CD4-positive, alpha-beta memory T cell (primary cell): ENCODE measurements at regions not wholly inside any gene's neighbourhood (a gene's known extent, or its start where the extent isn't known, plus 50 kb on each side); places are given as distances from the start of the nearest gene placed in this dataset.

Experiments
- CTCF ChIA-PET: fragments of 350-600 bp; sonication (Branson Sonifier 250); formaldehyde crosslinking; loops from one replicate; lab custom pipeline; 2021; ENCODE audit warnings: inconsistent platforms; ENCODE audit not compliant: partially characterized antibody; lab: Charles Lee
- POLR2A ChIA-PET: fragments of 350-600 bp; sonication (Branson Sonifier 250); formaldehyde crosslinking; loops from one replicate; lab custom pipeline; 2021; ENCODE audit not compliant: partially characterized antibody; lab: Charles Lee
- DNase-seq, 5 donors: peaks; one replicate each; pipeline versions ENCODE4 v3.0.0 to v3.0.0-alpha.2; 2020 to 2022; ENCODE audit warnings: mixed read lengths in 1 of 5
- H3K27ac ChIP-seq: one replicate; pipeline ENCODE4 v1.7.0; 2013; ENCODE audit warnings: low read depth, low read length
- H3K27me3 ChIP-seq: 2 replicates; pipeline ENCODE4 v1.7.0; 2013; ENCODE audit warnings: mild to moderate bottlenecking, low read length, moderate library complexity; ENCODE audit not compliant: insufficient read depth
- H3K36me3 ChIP-seq: 2 replicates; pipeline ENCODE4 v1.7.0; 2013; ENCODE audit warnings: mild to moderate bottlenecking, low read length, moderate library complexity; ENCODE audit not compliant: insufficient read depth
- H3K4me1 ChIP-seq: 2 replicates; pipeline ENCODE4 v1.7.0; 2013; ENCODE audit warnings: mild to moderate bottlenecking, low read length, moderate library complexity; ENCODE audit not compliant: insufficient read depth
- H3K4me3 ChIP-seq, 2 donors: one replicate each; pipeline ENCODE4 v1.7.0; 2013; ENCODE audit warnings: low read length in 2 of 2, mild to moderate bottlenecking in 1 of 2
- H3K9me3 ChIP-seq, 2 donors: one replicate each; pipeline ENCODE4 v1.7.0; 2013; ENCODE audit warnings: low read length in 2 of 2, control low read depth in 1 of 2; ENCODE audit not compliant: control insufficient read depth in 1 of 2
- H3K27ac Mint-ChIP-seq, 7 donors: one replicate each; pipeline ENCODE4 v1.8.0; 2020 to 2021; ENCODE audit warnings: mixed read lengths in 7 of 7, mild to moderate bottlenecking in 6 of 7, inconsistent platforms in 3 of 7, moderate library complexity in 3 of 7
- H3K27me3 Mint-ChIP-seq, 2 donors: one replicate each; pipeline ENCODE4 v1.8.0; 2020 to 2021; ENCODE audit warnings: mixed read lengths in 2 of 2
- H3K36me3 Mint-ChIP-seq, 2 donors: one replicate each; pipeline ENCODE4 v1.8.0; 2020 to 2021; ENCODE audit warnings: mixed read lengths in 2 of 2, inconsistent platforms in 1 of 2, mild to moderate bottlenecking in 1 of 2
- H3K4me1 Mint-ChIP-seq, 4 donors: one replicate each; pipeline ENCODE4 v1.8.0; 2020 to 2021; ENCODE audit warnings: mixed read lengths in 4 of 4, mild to moderate bottlenecking in 1 of 4
- H3K4me3 Mint-ChIP-seq, 8 donors: one replicate each; pipeline ENCODE4 v1.8.0; 2020 to 2021; ENCODE audit warnings: mixed read lengths in 8 of 8, mild to moderate bottlenecking in 7 of 8, moderate library complexity in 6 of 8, inconsistent platforms in 3 of 8
- H3K9me3 Mint-ChIP-seq, 8 donors: one replicate each; pipeline ENCODE4 v1.8.0; 2020 to 2021; ENCODE audit warnings: mixed read lengths in 8 of 8, mild to moderate bottlenecking in 5 of 8, inconsistent platforms in 3 of 8, moderate library complexity in 1 of 8
- intact Hi-C: fragments of 100-400 bp; cut with micrococcal nuclease; formaldehyde crosslinking; loops from one replicate; pipeline ENCODE4 v1.15.1; 2023

DNA sequence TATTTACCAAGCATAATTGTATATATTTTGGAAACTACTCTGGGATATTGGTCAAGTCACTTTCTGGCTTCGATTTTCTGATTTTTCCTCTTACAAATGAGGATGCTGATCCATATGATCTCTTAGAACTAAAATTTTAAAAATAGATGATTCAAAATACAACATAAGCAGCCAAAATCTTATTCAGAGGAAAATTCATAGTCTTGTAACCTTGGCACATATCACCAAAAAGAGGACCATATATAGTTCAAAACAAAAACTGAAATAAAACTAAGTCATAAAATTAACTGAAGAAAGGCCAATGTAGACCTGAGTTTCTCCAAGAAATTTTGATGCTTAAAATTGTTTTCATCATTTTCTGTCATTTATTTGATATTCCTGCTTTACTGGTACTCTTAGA, 768.3 kb downstream of the SORCS3 start:
- Histone ChIP-seq H3K27me3 (no peaks in the 10 kb centered on the region), H3K27ac (no peak overlapping the region), H3K9me3 (no peaks in the 10 kb centered on the region), H3K4me3 (no peak overlapping the region), H3K4me1 (no peaks in the 10 kb centered on the region), H3K36me3 (no peaks in the 10 kb centered on the region)
- Mint-ChIP-seq H3K27me3 (no peaks in the 10 kb centered on the region), H3K36me3 (no peaks in the 10 kb centered on the region), H3K4me1 (no peaks in the 10 kb centered on the region), H3K4me3 (no peak overlapping the region), H3K27ac (no peak overlapping the region), H3K9me3 (peaks cover 0 to 11% (median 4%) of the 10 kb centered on the region in 8 donors)
- POLR2A ChIA-PET: no interaction called here
- intact Hi-C loops: no loop called here
- DNase-seq: no peak
- CTCF ChIA-PET: no interaction called here

- H3K4me1 ChIP-seq: no peaks in the 10 kb centered on the region
- Mint-ChIP-seq H3K27ac (no peak overlapping the region), H3K4me3 (no peak overlapping the region), H3K36me3 (no peaks in the 10 kb centered on the region), H3K27me3 (no peaks in the 10 kb centered on the region), H3K9me3 (peaks cover 0 to 13% (median 6%) of the 10 kb centered on the region in 8 donors), H3K4me1 (no peaks in the 10 kb centered on the region)
- ChIA-PET CTCF (no interaction called here), POLR2A (no interaction called here)
- no peaks in the 10 kb centered on the region for H3K36me3 ChIP-seq
- no peak overlapping the region for H3K27ac ChIP-seq
- no peaks in the 10 kb centered on the region for H3K27me3 ChIP-seq
- H3K9me3 ChIP-seq: no peaks in the 10 kb centered on the region
- DNase-seq: no peak
- H3K4me3 ChIP-seq: no peak overlapping the region
- intact Hi-C loops: no loop called here
Measured at GRCh38 chr10:105406488-105406887, 765.4 kb downstream of the SORCS3 start.

DNA sequence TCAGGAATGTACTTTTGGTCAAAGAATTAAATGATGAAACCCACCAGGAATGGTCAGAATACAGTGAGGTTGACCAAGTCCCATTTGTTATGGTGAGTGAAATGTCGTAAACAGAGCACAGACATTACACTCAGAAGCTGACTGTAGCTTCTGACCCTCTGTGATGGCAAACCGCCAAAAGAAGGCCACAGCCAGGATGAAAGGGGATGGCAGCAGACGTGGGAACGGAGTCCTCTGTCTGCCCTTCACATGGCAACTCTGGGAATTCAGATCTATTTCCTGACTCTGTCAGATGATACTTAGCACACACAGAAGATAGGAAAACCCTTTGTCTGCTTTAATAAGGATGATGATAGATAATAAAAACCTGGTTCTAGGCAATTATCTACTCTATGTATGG, 757.1 kb downstream of the SORCS3 start:
- no peak overlapping the region for H3K4me3 Mint-ChIP-seq
- CTCF ChIA-PET: no interaction called here

GRCh38 chr10:105391670-105392351, 750.7 kb downstream of the SORCS3 start:
- CTCF ChIA-PET: no interaction called here
- intact Hi-C loops: no loop called here
- no peaks in the 10 kb centered on the region for H3K27me3 Mint-ChIP-seq

More for the DNA sequence above, 757.1 kb downstream of the SORCS3 start:
- POLR2A ChIA-PET: no interaction called here
- H3K36me3 ChIP-seq: no peaks in the 10 kb centered on the region
- Mint-ChIP-seq H3K9me3 (peaks cover 0 to 20% (median 7%) of the 10 kb centered on the region in 8 donors), H3K27ac (no peak overlapping the region), H3K27me3 (no peaks in the 10 kb centered on the region), H3K36me3 (no peaks in the 10 kb centered on the region), H3K4me1 (no peaks in the 10 kb centered on the region)
- H3K4me3 ChIP-seq: no peak overlapping the region
- no peak overlapping the region for H3K27ac ChIP-seq
- no peaks in the 10 kb centered on the region for H3K4me1 ChIP-seq
- no peaks in the 10 kb centered on the region for H3K9me3 ChIP-seq
- no peak for DNase-seq
- H3K27me3 ChIP-seq: no peaks in the 10 kb centered on the region
- intact Hi-C loops: no loop called here

DNA sequence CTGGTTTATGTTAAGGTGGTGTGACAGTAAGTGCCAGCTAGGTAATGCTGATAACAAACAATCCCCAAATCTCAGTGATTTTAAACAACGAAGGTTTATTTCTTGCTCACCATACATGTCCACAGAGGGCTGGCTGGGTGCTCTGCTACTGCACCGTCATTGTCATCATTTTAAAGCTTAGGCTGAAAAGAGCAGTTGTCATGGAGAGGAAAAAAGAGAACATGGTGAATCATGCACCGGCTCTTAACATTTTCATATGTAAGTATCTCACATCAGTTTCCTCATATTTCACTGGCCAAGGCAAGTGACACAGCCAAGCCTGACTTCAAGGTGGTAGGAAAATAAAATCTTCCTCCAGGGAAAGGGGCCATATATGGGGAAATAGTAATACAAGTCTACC, 746.9 kb downstream of the SORCS3 start:
- no peak overlapping the region for H3K27ac Mint-ChIP-seq
- H3K9me3 Mint-ChIP-seq: peaks cover 0 to 11% (median 3%) of the 10 kb centered on the region in 8 donors
- H3K4me1 Mint-ChIP-seq: no peaks in the 10 kb centered on the region
- H3K27me3 ChIP-seq: no peaks in the 10 kb centered on the region
- CTCF ChIA-PET: no interaction called here
- no peak overlapping the region for H3K4me3 ChIP-seq
- DNase-seq: no peak
- no peaks in the 10 kb centered on the region for H3K36me3 Mint-ChIP-seq
- intact Hi-C loops: no loop called here
- H3K27ac ChIP-seq: no peak overlapping the region
- no peaks in the 10 kb centered on the region for H3K4me1 ChIP-seq
- H3K36me3 ChIP-seq: no peaks in the 10 kb centered on the region
- POLR2A ChIA-PET: no interaction called here
- H3K27me3 Mint-ChIP-seq: no peaks in the 10 kb centered on the region
- no peak overlapping the region for H3K4me3 Mint-ChIP-seq
- peaks cover 0 to 3% of the 10 kb centered on the region in 2 donors for H3K9me3 ChIP-seq

More at GRCh38 chr10:105391670-105392351, 750.7 kb downstream of the SORCS3 start:
- Histone ChIP-seq H3K4me3 (no peak overlapping the region), H3K4me1 (no peaks in the 10 kb centered on the region), H3K27ac (no peak overlapping the region), H3K27me3 (no peaks in the 10 kb centered on the region), H3K36me3 (no peaks in the 10 kb centered on the region), H3K9me3 (no peaks in the 10 kb centered on the region)
- Mint-ChIP-seq H3K4me1 (no peaks in the 10 kb centered on the region), H3K9me3 (peaks cover 0 to 16% (median 3%) of the 10 kb centered on the region in 8 donors), H3K36me3 (no peaks in the 10 kb centered on the region), H3K27ac (no peak overlapping the region), H3K4me3 (no peak overlapping the region)
- DNase-seq: no peak
- POLR2A ChIA-PET: no interaction called here

DNA sequence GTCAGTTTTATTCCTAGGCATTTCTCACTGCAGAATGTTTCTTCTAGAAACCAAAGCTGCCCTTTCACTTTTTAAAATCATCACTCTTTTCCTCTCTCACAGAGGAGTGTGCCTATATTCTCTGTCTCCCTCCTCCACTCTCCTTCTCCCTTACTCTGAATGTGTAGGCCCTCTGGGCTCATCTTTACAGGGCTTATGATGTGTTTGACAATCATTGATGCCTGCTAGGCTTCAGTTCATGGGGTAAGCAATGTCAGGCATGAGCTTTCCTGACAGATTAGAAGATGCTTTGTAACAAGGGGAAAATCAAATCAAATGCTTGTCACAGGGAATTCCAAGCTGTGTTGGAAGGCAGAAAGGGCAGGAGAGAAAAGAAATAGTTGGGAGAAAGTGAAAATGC, 742.9 kb downstream of the SORCS3 start:
- no peak for DNase-seq
- H3K9me3 Mint-ChIP-seq: peaks cover 0 to 4% (median 0%) of the 10 kb centered on the region in 8 donors
- no peak overlapping the region for H3K4me3 Mint-ChIP-seq
- Histone ChIP-seq H3K4me3 (no peak overlapping the region), H3K9me3 (peaks cover 0 to 3% of the 10 kb centered on the region in 2 donors), H3K27me3 (no peaks in the 10 kb centered on the region), H3K36me3 (no peaks in the 10 kb centered on the region), H3K27ac (no peak overlapping the region), H3K4me1 (no peaks in the 10 kb centered on the region)
- ChIA-PET CTCF (no interaction called here), POLR2A (no interaction called here)
- intact Hi-C loops: no loop called here
- H3K27me3 Mint-ChIP-seq: no peaks in the 10 kb centered on the region
- H3K27ac Mint-ChIP-seq: no peak overlapping the region
- no peaks in the 10 kb centered on the region for H3K4me1 Mint-ChIP-seq
- H3K36me3 Mint-ChIP-seq: no peaks in the 10 kb centered on the region

- peaks cover 3 to 17% (median 5%) of the 10 kb centered on the region in 8 donors for H3K9me3 Mint-ChIP-seq
- no peaks in the 10 kb centered on the region for H3K36me3 Mint-ChIP-seq
- Histone ChIP-seq H3K4me1 (no peaks in the 10 kb centered on the region), H3K27ac (no peak overlapping the region), H3K27me3 (no peaks in the 10 kb centered on the region), H3K36me3 (no peaks in the 10 kb centered on the region), H3K4me3 (no peak overlapping the region), H3K9me3 (no peaks in the 10 kb centered on the region)
- no peak overlapping the region for H3K4me3 Mint-ChIP-seq
- CTCF ChIA-PET: no interaction called here
- DNase-seq: no peak
- H3K27ac Mint-ChIP-seq: no peak overlapping the region
- POLR2A ChIA-PET: no interaction called here
- H3K27me3 Mint-ChIP-seq: no peaks in the 10 kb centered on the region
- intact Hi-C loops: no loop called here
- no peaks in the 10 kb centered on the region for H3K4me1 Mint-ChIP-seq
Measured at GRCh38 chr10:105370692-105371091, 729.6 kb downstream of the SORCS3 start.
